HG03558 (cell line): ENCODE measurements at regions not wholly inside any gene's neighbourhood (a gene's known extent, or its start where the extent isn't known, plus 50 kb on each side); places are given as distances from the start of the nearest gene placed in this dataset.
A peak's percentile ranks its signal among the peaks of the same experiment; 100 is the strongest.

Source experiments
- ATAC-seq: cut with Tn5 transposase; IDR thresholded peaks from one replicate; pipeline ENCODE4 v1.9.1; 2021; ENCODE audit warnings: moderate number of reproducible peaks; ENCODE audit not compliant: unreplicated experiment; ENCODE audit errors: extremely low read depth

GRCh38 chr4:165610679-165611437 lies 232.1 kb downstream of the CPE start:
- no peak for ATAC-seq

GRCh38 chr4:165612936-165613335 lies 234.1 kb downstream of the CPE start:
- ATAC-seq, result peak; percentile 95

- no peak for ATAC-seq
These were observed 234.8 kb downstream of the CPE start for GRCh38 chr4:165613581-165613980.

- no peak for ATAC-seq
These were observed 242.1 kb downstream of the CPE start for GRCh38 chr4:165620913-165621312.

- no peak for ATAC-seq
These were observed 243.2 kb downstream of the CPE start for GRCh38 chr4:165621983-165622382.

- ATAC-seq, result no peak
These were observed 246.5 kb downstream of the CPE start for GRCh38 chr4:165625281-165625680.

GRCh38 chr4:165626316-165626715 lies 246.7 kb upstream of the TLL1 start:
- no peak for ATAC-seq

DNA sequence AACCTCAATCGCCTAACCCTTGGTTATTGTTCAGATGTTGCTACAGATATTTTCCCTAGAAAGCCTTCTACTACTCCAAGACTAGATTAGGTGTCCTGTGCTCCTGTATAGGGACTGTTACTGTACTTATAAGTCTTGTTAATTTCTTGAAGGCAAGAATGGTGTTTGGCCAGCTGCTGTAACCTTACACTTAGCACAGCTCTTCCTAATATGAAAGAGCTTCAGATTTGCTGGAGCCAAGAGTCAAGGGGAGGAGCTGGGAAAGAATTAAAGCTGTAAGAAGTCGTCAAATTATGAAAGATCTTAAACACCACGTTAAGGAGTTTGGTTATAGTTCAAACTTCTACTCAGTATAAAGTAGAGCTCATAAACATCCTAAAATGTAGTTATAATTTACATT lies 245.9 kb upstream of the TLL1 start:
- no peak for ATAC-seq

DNA sequence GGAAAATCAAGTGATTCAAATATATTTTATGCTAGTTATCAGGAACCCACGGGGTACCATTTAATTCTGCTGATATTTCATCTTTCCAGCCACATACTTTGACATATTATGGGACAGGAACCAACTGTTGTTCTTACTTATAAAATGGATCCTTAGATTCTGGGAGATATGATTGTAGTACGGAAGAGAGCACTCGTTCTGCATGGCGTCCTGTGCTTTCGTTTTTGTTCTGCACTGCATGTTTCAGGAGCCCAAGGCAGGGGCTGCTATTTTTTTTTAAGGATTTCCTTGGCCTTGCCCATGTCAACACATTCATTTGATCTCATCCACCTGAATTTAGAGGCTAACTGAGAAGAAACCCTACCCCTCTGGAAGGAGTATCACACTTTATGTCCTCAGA lies 245.5 kb upstream of the TLL1 start:
- no peak for ATAC-seq

DNA sequence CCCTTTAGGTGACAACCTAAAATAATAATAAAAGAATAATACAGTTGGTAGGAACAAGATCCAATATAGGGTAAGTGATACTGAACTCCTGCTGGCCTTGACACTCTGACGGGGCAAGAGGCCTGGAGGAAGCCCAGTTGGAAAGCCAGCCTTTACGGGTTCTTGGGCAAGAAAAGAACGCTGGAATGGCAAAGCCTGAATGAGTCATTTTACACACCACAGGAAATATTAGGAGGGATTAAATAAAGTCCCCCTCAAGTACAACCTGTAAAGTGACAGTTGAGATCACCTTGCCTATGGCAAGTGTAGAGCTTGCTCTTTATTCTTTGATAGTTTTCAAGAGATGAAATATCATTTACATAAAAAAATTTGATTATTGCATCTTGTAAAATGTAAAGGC lies 244.5 kb upstream of the TLL1 start:
- no peak for ATAC-seq

DNA sequence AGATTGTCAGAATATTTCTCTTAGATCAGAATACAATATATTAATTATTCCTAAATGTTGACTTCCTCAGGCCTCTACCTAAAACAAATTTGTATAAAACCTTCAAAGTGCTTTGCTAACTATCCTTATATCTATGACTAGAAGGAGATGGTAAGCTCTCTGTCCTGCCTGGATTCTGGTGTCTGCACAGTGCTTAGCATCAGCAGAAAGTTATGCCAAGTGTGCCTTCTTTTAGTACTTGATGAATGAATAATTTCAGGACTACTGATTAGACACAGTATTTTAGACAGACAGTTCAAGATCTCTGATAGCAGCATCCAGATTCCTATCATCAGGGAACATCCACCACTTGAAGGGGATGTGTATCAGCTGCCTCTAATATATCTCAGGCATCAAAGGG lies 242.4 kb upstream of the TLL1 start:
- no peak for ATAC-seq

- no peak for ATAC-seq
These were observed 241.7 kb upstream of the TLL1 start for GRCh38 chr4:165631208-165631894.

DNA sequence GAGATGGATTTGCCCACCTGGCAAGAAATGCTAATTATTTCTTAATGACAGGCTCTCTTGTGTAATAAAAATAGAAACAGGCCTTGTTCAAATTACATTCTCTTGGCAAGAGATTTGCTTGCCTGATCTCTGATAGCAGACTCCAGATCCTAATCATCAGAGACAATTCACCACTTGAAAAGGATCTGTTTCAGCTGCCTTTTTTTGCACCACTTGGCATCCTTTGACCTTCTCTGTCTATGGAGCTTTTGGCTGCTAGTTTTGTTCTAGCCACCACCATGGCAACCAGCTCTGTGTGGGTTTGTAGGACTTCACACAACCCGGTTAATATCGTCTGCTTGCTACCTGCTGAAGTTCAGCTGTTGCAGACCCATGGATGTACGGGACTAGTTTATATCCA lies 241.1 kb upstream of the TLL1 start:
- no peak for ATAC-seq

GRCh38 chr4:165634766-165635165 lies 238.3 kb upstream of the TLL1 start:
- ATAC-seq, result no peak

- no peak for ATAC-seq
These were observed 237.7 kb upstream of the TLL1 start for GRCh38 chr4:165635381-165635780.

GRCh38 chr4:165635951-165636350 lies 237.1 kb upstream of the TLL1 start:
- ATAC-seq, result no peak

GRCh38 chr4:165651901-165652300 lies 221.1 kb upstream of the TLL1 start:
- ATAC-seq, result no peak

DNA sequence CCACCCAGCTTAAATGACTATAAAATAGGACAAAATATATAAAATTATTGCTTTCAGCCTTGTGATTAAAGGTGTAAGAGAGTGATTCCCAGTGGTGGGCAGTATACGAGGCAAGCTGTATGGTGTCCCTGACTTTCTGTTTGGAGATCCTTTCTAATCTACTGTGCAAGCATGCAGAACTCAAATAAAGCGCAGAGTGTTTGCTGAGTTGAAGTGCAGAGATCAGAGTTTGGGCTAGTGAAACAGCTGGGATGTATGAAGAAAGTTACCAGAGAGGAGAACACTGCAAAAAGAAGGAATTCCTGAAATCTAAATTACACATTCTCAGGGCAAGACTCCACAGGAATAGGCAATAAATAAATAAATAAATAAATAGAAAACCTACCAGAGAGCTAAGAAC lies 218.5 kb upstream of the TLL1 start:
- ATAC-seq, result no peak

DNA sequence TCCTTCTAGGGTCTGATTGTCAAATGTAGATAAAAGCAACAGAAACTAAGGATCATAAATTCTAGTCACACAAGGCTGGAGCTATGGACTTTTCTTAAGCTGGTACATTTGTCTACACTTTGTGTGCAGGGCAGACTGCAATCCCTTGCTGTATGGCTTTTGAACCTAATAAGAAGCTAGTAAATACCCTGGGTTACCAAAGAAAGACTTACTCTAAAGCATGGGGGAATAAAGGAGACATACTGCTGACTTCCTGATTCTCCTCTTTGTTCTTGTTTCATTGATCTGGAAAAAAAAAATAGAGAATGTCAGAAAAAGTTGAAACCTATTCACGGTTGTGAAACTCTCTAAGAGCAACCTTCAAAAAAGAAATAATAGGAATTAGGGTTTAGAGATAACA lies 216.6 kb upstream of the TLL1 start:
- ATAC-seq, result no peak

GRCh38 chr4:165656829-165657490 lies 216.1 kb upstream of the TLL1 start:
- no peak for ATAC-seq

DNA sequence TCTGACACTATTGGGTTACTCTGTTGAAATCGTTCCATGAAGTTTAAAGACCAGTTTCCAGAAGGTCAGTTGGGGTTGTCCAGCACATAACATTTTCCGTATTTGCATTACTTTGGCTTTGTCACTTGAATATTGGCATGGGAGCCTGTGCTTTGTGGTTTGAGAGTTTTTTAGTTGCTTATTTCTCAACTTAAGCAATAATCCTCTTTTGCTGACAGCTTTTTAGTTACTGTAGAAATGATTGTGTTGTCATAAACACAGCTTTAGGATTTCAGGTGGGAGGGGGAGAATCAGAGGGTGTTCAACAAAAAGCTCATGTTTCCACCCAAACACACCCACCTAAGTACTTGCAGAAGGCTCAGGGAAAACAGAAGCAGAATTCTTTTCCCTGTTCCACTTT lies 210.7 kb upstream of the TLL1 start:
- ATAC-seq, result no peak
